Thyroid gland (tissue), 4 donors: ENCODE measurements at regions not wholly inside any gene's neighbourhood (a gene's known extent, or its start where the extent isn't known, plus 50 kb on each side); places are given as distances from the start of the nearest gene placed in this dataset.

Experiments used
- CTCF ChIP-seq, 6 experiments: fragments of 200-600 bp in 3 of 6; fragments of 450-650 bp in 3 of 6; sonication (generic) in 3 of 6; IDR thresholded peaks; one replicate each; pipeline ENCODE4 v1.5.1; 2016 to 2019; ENCODE audit warnings: antibody characterized with exemption in 6 of 6, mild to moderate bottlenecking in 2 of 6, inconsistent platforms in 1 of 6, moderate library complexity in 1 of 6
- POLR2A ChIP-seq, 2 donors: fragments of 450-650 bp; IDR thresholded peaks; one replicate each; pipeline ENCODE4 v1.6.1; 2017; ENCODE audit warnings: antibody characterized with exemption in 2 of 2, mild to moderate bottlenecking in 2 of 2, moderate library complexity in 1 of 2

GRCh38 chr21:38597421-38597820 is 99.1 kb upstream of the ERG start:
- TF ChIP-seq CTCF (IDR thresholded peaks at IDR 0.05) (no peak), POLR2A (IDR thresholded peaks at IDR 0.05) (no peak)
